ENCODE measurements at regions not wholly inside any gene's neighbourhood (a gene's known extent, or its start where the extent isn't known, plus 50 kb on each side); places are given as distances from the start of the nearest gene placed in this dataset.

GRCh38 chr7:68509054-68509453 is 1089.2 kb upstream of the AUTS2 start:
- no TSS peak for BruUV-seq (replicated peaks)
- dilution Hi-C loops (cut with HindIII; ENCODE audit: low sequenced_read_pairs, unreplicated experiment): no loop called here
- no peak overlapping the region for H3K18ac ChIP-seq (ENCODE audit: low read depth, low read length)
- H2BK5ac ChIP-seq (ENCODE audit: low read depth, low read length, poor library complexity, severe bottlenecking): no peak overlapping the region
- no peak overlapping the region for H3K14ac ChIP-seq (replicated peaks; ENCODE audit: low read depth, low read length)
- no peak overlapping the region for H2AFZ ChIP-seq (replicated peaks; ENCODE audit: low read length, poor library complexity)
- in situ Hi-C loops (cut with MboI; ENCODE audit: low sequenced_read_pairs): no loop called here
- CTCF ChIA-PET: no interaction called here
- H3K36me3 ChIP-seq (ENCODE audit: control insufficient read depth, insufficient read depth, low read length): no peaks in the 10 kb centered on the region
- intact Hi-C loops (cut with micrococcal nuclease): no loop called here
- no peak overlapping the region for H3K4me3 ChIP-seq (ENCODE audit: insufficient read depth, low read depth, low read length)
- no peak overlapping the region for H2BK15ac ChIP-seq (ENCODE audit: low read depth, low read length)
- no peak overlapping the region for H4K5ac ChIP-seq (ENCODE audit: low read depth, low read length)
- H3K23ac ChIP-seq (ENCODE audit: low read depth, low read length): no peak overlapping the region
- no peak overlapping the region for H2BK20ac ChIP-seq (ENCODE audit: low read depth, low read length)
- H2BK120ac ChIP-seq (ENCODE audit: low read depth, low read length): no peak overlapping the region
- no peak overlapping the region for H4K8ac ChIP-seq (ENCODE audit: low read depth in 2 of 2, low read length in 2 of 2)
- no peak overlapping the region for H3K9ac ChIP-seq (ENCODE audit: low read depth, low read length)
- no peak overlapping the region for H2AK9ac ChIP-seq (replicated peaks; ENCODE audit: low read depth, low read length, poor library complexity)
- H3K27ac ChIP-seq (ENCODE audit: insufficient read depth, low read length): no peak overlapping the region
- 16% methylated on average over 3 of the region's 3 CpGs; no CpG with 5 or more reads in 1 of the 2 experiments for WGBS, 2 experiments (ENCODE audit: extremely low coverage in 2 of 2, insufficient read length in 1 of 2)
- no peak overlapping the region for H3K4me2 ChIP-seq (ENCODE audit: low read depth, low read length)
- H4K91ac ChIP-seq (ENCODE audit: insufficient read depth, low read depth, low read length): no peak overlapping the region
- H4K20me1 ChIP-seq (ENCODE audit: insufficient read depth, low read length): no peaks in the 10 kb centered on the region
- H3K4ac ChIP-seq (ENCODE audit: low read depth, low read length): no peak overlapping the region
- TF ChIP-seq RCOR1 (IDR thresholded peaks at IDR 0.05; ENCODE audit: insufficient replicate concordance, low read length) (no peak), FOS (IDR thresholded peaks at IDR 0.05; ENCODE audit: low read depth, low read length) (no peak), CTCF (conservative IDR thresholded peaks at IDR 0.05; ENCODE audit: low read depth, low read length) (no peak), RAD21 (IDR thresholded peaks at IDR 0.05; ENCODE audit: low read length) (no peak), SMC3 (IDR thresholded peaks at IDR 0.05; ENCODE audit: low read depth, low read length) (no peak), RFX5 (IDR thresholded peaks at IDR 0.05; ENCODE audit: low read depth, low read length) (no peak), MAZ (IDR thresholded peaks at IDR 0.05; ENCODE audit: borderline replicate concordance, low read depth, low read length) (no peak), CHD1 (IDR thresholded peaks at IDR 0.05; ENCODE audit: low read depth, low read length) (no peak), ELK1 (IDR thresholded peaks at IDR 0.05; ENCODE audit: borderline replicate concordance, low read depth, low read length) (no peak), USF2 (IDR thresholded peaks at IDR 0.05; ENCODE audit: low read depth, low read length) (no peak), MAFK (IDR thresholded peaks at IDR 0.05; ENCODE audit: low read depth, low read length) (no peak), MXI1 (IDR thresholded peaks at IDR 0.05; ENCODE audit: borderline replicate concordance, low read depth, low read length) (no peak), NFE2L2 (IDR thresholded peaks at IDR 0.05; ENCODE audit: low read depth, low read length) (no peak), CEBPB (IDR thresholded peaks at IDR 0.05; ENCODE audit: low read depth, low read length) (no peak), POLR2A (IDR thresholded peaks at IDR 0.05; ENCODE audit: low read depth, low read length) (no peak), BHLHE40 (IDR thresholded peaks at IDR 0.05; ENCODE audit: low read depth, low read length) (no peak)
- no peaks in the 10 kb centered on the region for H3K9me1 ChIP-seq (ENCODE audit: insufficient read depth, low read length)
- no peaks in the 10 kb centered on the region for H3K27me3 ChIP-seq (ENCODE audit: control insufficient read depth, insufficient read depth, low read length)
- H3K56ac ChIP-seq (ENCODE audit: extremely low read depth, insufficient read depth, low read length): no peak overlapping the region
- POLR2A ChIA-PET (ENCODE audit: unreplicated experiment): no interaction called here
- H3K4me1 ChIP-seq (ENCODE audit: control insufficient read depth, insufficient read depth, low read length): no peaks in the 10 kb centered on the region
- no peak overlapping the region for H2AK5ac ChIP-seq (ENCODE audit: low read depth, low read length)
- ATAC-seq (ENCODE audit: low read depth) (no peak), DNase-seq (no peak)
- peaks cover 15% of the 10 kb centered on the region for H3K9me3 ChIP-seq (ENCODE audit: control insufficient read depth, insufficient read depth, low read length)
- no peaks in the 10 kb centered on the region for H3K79me1 ChIP-seq (ENCODE audit: low read depth in 1 of 2, low read length in 2 of 2)

All from IMR-90 (cell line).